Activated CD4-positive, CD25-positive, alpha-beta regulatory T cell treated with anti-CD3 and anti-CD28 coated beads, Interleukin-2, amount 50 U/mL, for 16 hours (primary cell): ENCODE measurements at regions not wholly inside any gene's neighbourhood (a gene's known extent, or its start where the extent isn't known, plus 50 kb on each side); places are given as distances from the start of the nearest gene placed in this dataset.

Source experiments
- DNase-seq: peaks from one replicate; pipeline ENCODE4 v3.0.0-alpha.2; 2020; ENCODE audit warnings: low read depth, low spot score

DNA sequence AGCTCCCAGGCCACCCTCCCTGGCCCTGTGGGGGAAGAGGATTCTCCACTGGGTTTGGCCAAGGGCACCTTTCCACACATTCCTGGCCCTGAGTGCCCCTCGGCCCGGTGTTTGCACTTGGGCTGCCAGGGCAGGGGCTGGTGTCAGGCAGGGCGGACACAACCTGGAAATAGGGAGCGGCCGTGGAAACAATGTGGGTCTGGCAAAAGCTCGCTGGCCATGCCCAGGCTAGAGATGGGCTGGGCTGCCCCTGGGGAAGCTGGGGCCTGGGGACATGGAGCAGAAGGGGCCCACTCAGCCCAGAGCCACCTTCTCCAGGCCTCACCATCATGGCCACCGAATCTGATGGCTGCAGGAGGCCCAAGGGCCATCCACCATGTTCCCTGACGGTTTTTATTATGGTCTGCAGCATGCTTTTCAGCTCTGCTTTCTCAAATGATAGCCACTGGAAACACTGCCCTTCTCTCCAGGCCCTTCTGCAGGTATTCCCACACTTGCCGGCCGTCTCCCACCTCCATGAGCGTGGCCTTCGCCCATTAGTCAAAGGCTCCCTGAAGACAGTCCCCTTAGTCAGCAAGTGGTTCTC lies 275.1 kb downstream of the CYP26B1 start:
- no peak for DNase-seq

DNA sequence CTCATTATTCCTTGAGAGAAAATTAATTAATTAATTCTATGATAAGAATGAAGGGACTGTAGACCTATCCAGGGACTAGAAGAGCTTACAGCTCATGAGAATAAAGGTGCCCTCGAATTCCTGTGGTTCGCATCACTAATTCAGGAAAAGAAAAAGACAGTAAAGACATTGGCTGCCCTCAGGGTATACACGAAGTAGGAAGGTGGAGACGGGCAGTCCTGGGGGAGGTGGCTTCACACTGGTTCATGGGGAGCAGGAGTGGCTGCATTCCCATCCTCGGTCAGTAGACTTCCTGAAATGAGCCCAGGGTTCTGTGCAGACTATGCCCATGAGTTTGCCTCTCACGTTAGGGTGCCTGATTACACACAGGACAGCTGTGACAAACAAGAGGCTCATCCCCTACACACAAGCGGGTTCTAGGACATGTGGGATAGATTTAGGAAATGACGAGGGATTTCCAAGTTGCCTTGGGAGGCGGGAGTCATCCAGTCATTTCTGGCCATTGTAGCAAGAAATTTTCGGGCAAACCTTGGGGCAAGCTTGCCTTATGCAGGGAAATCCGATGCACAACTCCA lies 282.2 kb downstream of the CYP26B1 start:
- DNase-seq, result no peak

GRCh38 chr2:71864085-71864484 lies 283.6 kb downstream of the CYP26B1 start:
- DNase-seq, result no peak

DNA sequence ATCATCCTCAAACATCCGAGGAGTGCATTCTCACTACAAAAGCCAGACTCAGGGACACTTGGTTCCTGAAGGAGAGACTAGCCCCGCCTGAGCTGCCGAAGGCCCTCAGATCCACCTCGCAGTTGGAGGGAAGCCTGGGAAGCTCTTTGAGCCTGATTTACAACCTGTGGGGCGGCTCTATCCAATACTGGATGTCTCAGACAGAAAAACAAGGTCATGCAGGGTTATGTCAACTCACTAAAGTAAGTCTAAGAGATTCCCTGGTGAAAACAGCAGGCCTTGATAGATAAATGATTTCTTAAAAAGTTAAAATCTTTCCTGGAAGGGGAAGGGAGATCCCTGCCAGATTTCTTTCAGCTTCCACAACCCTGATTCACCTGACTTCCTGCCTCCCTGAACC lies 284.3 kb downstream of the CYP26B1 start:
- DNase-seq, result no peak

DNA sequence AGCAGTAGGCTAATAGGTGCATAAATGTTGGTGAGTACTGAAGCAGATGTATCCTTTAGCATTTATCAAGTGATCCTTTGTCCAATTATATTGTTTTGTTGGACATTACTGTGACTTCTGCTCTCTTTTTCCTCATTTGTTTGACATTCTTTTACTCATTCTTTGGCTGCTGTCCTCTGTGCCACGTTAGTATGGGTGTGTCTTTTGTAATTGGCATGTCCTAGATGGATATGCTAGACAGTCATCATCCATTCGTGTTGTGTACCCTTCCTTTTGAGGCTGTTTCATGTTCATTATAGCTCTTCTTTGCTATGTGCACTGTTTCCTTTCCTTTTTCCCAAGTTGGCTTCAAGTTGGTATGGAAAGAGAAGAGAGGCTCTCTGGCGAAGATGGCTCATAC lies 284.7 kb downstream of the CYP26B1 start:
- DNase-seq, result no peak

DNA sequence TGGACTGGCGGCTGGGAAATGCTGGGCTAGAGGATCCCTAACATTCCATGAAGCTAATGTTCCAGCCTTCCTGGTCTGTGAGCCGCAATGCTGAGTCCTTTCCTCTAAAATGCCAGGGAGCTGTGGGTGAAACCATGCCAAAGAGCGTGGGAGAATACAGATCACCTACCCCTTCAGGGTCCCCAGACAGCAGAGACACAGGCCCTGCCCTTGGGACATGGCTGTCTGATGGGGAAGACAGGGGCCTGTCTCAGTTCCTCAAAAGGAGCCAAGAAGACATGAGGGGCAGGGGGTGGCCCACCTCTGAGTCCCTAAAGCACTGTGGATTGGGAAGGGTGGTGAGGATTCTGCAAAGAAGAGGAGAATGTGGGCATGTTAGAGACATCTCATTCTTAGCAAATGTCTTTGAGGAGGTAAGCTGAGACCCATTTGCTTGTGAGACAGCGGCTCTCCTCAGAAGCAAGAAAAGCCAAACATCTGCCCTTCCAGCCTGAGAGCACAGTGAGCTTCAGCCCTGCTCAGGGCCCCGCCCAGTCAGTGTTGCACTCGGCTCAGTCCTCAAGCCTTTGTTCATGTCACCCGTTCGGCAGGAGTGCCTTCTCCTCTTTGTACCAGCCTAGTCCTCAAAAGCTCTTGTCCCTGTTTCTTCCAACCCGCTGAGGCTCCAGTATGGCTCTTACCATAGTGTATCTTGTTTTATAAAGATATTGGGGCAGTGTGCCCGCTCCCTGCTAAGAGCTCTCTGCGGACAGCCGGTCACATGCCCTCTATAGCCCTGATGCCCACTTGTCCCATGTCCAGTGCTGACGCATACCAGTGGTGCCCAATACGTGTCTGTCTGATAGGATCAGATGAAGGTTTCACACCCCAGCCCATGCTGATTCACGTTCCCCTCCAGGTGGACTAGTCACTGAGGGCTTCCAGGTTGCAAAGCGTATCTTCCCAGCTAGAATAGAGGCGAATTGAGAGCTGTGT lies 286.2 kb downstream of the CYP26B1 start:
- DNase-seq, result no peak

- no peak for DNase-seq
These were observed 287.2 kb downstream of the CYP26B1 start for GRCh38 chr2:71860381-71860926.

- DNase-seq, result no peak
These were observed 288.3 kb downstream of the CYP26B1 start for GRCh38 chr2:71859211-71859847.

- no peak for DNase-seq
These were observed 289.6 kb downstream of the CYP26B1 start for GRCh38 chr2:71858071-71858470.

GRCh38 chr2:71857636-71858035 lies 290.0 kb downstream of the CYP26B1 start:
- no peak for DNase-seq

DNA sequence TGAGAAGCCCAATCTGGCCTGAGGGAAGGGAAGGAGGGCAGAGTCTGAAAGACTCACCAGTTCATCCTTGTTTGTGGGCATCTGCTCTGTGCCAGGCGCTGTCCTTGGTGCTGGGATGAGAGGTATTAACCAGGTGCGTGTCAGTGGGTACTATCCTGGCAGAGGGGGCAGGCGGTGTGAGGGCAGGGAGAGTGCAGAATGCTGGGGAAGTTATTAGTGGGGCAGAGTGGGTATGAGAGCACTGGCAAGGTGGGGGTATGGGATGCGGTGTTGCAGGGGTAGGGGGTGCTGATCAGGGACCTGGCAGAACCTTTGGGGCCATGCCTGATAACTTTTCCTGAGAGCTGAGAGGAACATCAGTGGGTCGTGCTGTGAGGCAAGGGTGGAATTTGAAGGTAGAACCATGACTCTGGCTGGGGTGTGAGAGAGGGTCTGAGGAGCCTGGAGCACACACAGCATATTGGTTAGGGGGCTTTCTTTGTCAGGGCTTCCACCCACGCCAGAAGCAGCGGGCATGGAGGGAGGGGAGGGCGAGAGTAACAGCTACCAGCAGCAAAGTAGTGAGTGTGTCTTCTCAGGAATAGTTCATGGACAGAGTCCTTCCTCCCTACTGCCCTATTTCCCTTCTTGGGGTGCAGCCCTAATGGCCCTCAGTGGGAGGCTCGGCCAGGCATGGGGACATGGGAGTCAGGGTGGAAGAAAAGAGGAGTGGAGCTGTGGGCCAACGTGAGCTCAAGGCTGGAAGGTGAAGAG lies 290.7 kb downstream of the CYP26B1 start:
- no peak for DNase-seq

- no peak for DNase-seq
These were observed 293.8 kb downstream of the CYP26B1 start for GRCh38 chr2:71853858-71854257.

DNA sequence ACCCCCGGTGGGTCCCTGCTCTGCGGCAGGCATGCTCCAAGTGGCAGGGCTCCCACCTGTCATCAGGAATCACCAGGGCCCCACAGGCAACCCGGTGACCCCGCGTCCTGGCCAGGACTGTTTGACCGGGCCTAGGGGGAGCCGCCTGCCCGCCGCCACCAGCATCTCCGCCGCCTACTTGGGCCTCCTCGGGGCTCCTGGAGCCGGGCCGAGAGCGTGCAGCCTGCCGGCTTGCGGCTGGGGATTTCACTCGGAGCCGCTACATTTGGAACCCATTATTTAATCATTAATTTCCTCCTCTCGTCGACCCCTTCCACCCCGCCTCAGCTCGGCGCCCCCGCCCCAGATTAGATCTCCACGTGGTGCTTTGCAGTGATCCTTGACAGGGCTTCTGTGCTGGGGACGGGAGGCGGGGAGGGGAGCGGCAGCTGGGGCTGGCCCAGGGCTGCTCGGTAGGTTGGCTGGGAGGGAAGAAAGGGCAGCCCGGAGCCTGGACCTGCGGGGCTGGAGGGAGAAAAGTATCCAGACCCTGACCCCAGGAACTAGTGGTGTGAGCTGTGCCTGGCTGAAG lies 295.4 kb downstream of the CYP26B1 start:
- DNase-seq, result no peak

- DNase-seq, result no peak
These were observed 296.4 kb downstream of the CYP26B1 start for GRCh38 chr2:71851094-71851750.

- no peak for DNase-seq
These were observed 297.3 kb downstream of the CYP26B1 start for GRCh38 chr2:71850306-71850801.

- DNase-seq, result no peak
These were observed 297.9 kb downstream of the CYP26B1 start for GRCh38 chr2:71849607-71850305.

DNA sequence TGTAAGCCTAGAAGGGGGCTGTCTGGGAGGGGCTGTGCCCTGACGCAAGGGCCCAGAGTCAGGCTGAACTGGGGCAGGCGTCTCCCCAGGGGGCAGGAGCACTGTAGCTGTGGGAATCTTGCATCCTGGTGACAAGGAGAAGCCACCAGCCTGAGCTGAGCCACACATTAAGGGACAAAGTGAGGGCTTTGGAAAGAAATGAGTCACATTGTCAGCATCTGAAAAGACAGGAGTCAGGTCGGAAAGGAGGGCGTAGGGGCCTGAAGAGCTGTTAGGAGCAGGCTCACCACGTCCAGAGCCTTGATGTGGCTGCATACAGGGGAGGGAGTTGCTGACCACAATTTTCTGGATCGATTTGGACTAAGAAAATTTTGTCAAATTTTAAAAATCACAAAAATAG lies 298.6 kb downstream of the CYP26B1 start:
- DNase-seq, result no peak

- no peak for DNase-seq
These were observed 300.9 kb downstream of the CYP26B1 start for GRCh38 chr2:71846669-71847291.

DNA sequence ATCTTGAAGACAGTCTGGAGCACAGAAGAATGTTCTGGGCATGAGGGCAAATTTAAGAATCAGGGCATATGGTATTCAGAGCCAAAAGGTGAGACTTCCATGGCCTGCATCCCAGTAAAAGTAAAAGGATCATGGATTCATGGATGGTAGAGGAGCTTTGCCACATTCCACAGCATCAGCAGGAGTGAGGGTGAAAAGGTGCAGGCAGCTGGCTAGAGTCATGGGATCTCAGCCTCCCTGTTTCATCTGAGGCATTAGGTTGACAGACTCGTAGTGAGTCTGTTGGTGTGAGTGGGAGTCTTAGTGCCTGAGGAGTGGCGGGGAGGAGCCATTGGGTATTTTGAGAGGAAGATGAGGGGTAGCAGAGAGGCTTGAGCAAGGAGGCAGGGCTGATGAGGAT lies 301.6 kb downstream of the CYP26B1 start:
- DNase-seq, result no peak
